CD4-positive, alpha-beta T cell (primary cell): ENCODE measurements at regions not wholly inside any gene's neighbourhood (a gene's known extent, or its start where the extent isn't known, plus 50 kb on each side); places are given as distances from the start of the nearest gene placed in this dataset.

Experiments
- ATAC-seq: fragments of 200-7000 bp; cut with Tn5 transposase; one replicate; pipeline ENCODE4 v1.10.0; 2022; ENCODE audit warnings: mild to moderate bottlenecking; ENCODE audit not compliant: poor library complexity
- CTCF ChIA-PET: fragments of 350-600 bp; sonication (Branson Sonifier 250); formaldehyde crosslinking; loops from one replicate; lab custom pipeline; 2021; ENCODE audit warnings: antibody characterized with exemption, inconsistent platforms; lab: Charles Lee
- POLR2A ChIA-PET: fragments of 350-600 bp; sonication (Branson Sonifier 250); formaldehyde crosslinking; loops from one replicate; lab custom pipeline; 2021; ENCODE audit warnings: antibody characterized with exemption, inconsistent platforms; lab: Charles Lee
- DNase-seq, 14 experiments: peaks; one replicate each; pipeline ENCODE4 v3.0.0-alpha.2; 2013 to 2020; ENCODE audit warnings: mixed read lengths in 2 of 14
- H3K27ac ChIP-seq, 2 donors: one replicate each; pipeline versions ENCODE4 v1.5.1 to v1.7.0; 2013; ENCODE audit warnings: low read length in 2 of 2, low read depth in 1 of 2, mild to moderate bottlenecking in 1 of 2
- H3K27me3 ChIP-seq, 2 experiments: 1 replicate in 1 of 2; 2 replicates in 1 of 2; pipeline versions ENCODE4 v1.6.1 to v1.7.0; 2013; ENCODE audit warnings: low read length in 2 of 2, control low read depth in 1 of 2, mild to moderate bottlenecking in 1 of 2, moderate library complexity in 1 of 2; ENCODE audit not compliant: insufficient read depth in 2 of 2, control insufficient read depth in 1 of 2
- H3K36me3 ChIP-seq: one replicate; pipeline ENCODE4 v1.6.1; 2013; ENCODE audit warnings: low read length, control low read depth; ENCODE audit not compliant: insufficient read depth
- H3K4me1 ChIP-seq: one replicate; pipeline ENCODE4 v1.6.1; 2013; ENCODE audit warnings: low read length, control low read depth; ENCODE audit not compliant: insufficient read depth
- H3K4me3 ChIP-seq: one replicate; pipeline ENCODE4 v1.5.1; 2013; ENCODE audit warnings: mild to moderate bottlenecking, low read length, moderate library complexity
- H3K9me3 ChIP-seq, 2 experiments: 1 replicate in 1 of 2; 2 replicates in 1 of 2; pipeline versions ENCODE4 v1.6.1 to v1.7.0; 2013; ENCODE audit warnings: low read length in 2 of 2, mild to moderate bottlenecking in 2 of 2, control low read depth in 1 of 2, moderate library complexity in 1 of 2; ENCODE audit not compliant: control insufficient read depth in 1 of 2, insufficient read depth in 1 of 2
- H3K27ac Mint-ChIP-seq: one replicate; pipeline ENCODE4 v1.8.0; 2020; ENCODE audit warnings: mixed read lengths
- H3K27me3 Mint-ChIP-seq: one replicate; pipeline ENCODE4 v1.8.0; 2021; ENCODE audit warnings: mixed read lengths
- H3K36me3 Mint-ChIP-seq: one replicate; pipeline ENCODE4 v1.8.0; 2021; ENCODE audit warnings: low read depth, mixed read lengths
- H3K4me1 Mint-ChIP-seq: one replicate; pipeline ENCODE4 v1.8.0; 2021; ENCODE audit warnings: low read depth, mixed read lengths
- H3K4me3 Mint-ChIP-seq: one replicate; pipeline ENCODE4 v1.8.0; 2020; ENCODE audit warnings: mild to moderate bottlenecking, mixed read lengths
- H3K9me3 Mint-ChIP-seq: one replicate; pipeline ENCODE4 v1.8.0; 2020; ENCODE audit warnings: mixed read lengths
- CTCF ChIP-seq: fragments of 200-600 bp; IDR thresholded peaks from one replicate; pipeline ENCODE4 v1.8.0; 2022; ENCODE audit warnings: antibody characterized with exemption, mild to moderate bottlenecking
- intact Hi-C, 2 experiments: fragments of 100-400 bp; cut with DNase I in 1 of 2; cut with micrococcal nuclease in 1 of 2; formaldehyde crosslinking; loops; one replicate each; pipeline versions ENCODE4 v1.15.1 to v1.9.0; 2023 to 2025; cut with DNase I, micrococcal nuclease

GRCh38 chr3:30232142-30232541 is 374.3 kb upstream of the TGFBR2 start:
- H3K27ac ChIP-seq: no peak overlapping the region
- H3K27me3 ChIP-seq: no peaks in the 10 kb centered on the region
- H3K4me1 Mint-ChIP-seq: peaks cover 10% of the 10 kb centered on the region
- H3K4me1 ChIP-seq: no peaks in the 10 kb centered on the region
- ATAC-seq: no peak
- no peak for TF ChIP-seq CTCF
- no peaks in the 10 kb centered on the region for H3K36me3 Mint-ChIP-seq
- no peaks in the 10 kb centered on the region for H3K9me3 ChIP-seq
- H3K36me3 ChIP-seq: no peaks in the 10 kb centered on the region
- H3K9me3 Mint-ChIP-seq: no peaks in the 10 kb centered on the region
- H3K4me3 ChIP-seq: no peak overlapping the region
- ChIA-PET POLR2A (no interaction called here), CTCF (no interaction called here)
- no peaks in the 10 kb centered on the region for H3K27me3 Mint-ChIP-seq
- no peak overlapping the region for H3K27ac Mint-ChIP-seq
- H3K4me3 Mint-ChIP-seq: no peak overlapping the region
- DNase-seq: no peak
- intact Hi-C loops: no loop called here

- H3K9me3 ChIP-seq: no peaks in the 10 kb centered on the region
- no peak for ATAC-seq
These were observed 372.3 kb upstream of the TGFBR2 start for GRCh38 chr3:30233913-30234646.

GRCh38 chr3:30236011-30236410 is 370.4 kb upstream of the TGFBR2 start:
- intact Hi-C loops: no loop called here
- H3K9me3 Mint-ChIP-seq: peaks cover 3% of the 10 kb centered on the region
- no peak overlapping the region for H3K27ac Mint-ChIP-seq
- DNase-seq (no peak), ATAC-seq (no peak)
- H3K27me3 Mint-ChIP-seq: no peaks in the 10 kb centered on the region
- Histone ChIP-seq H3K4me3 (no peak overlapping the region), H3K36me3 (no peaks in the 10 kb centered on the region), H3K27me3 (no peaks in the 10 kb centered on the region), H3K4me1 (no peaks in the 10 kb centered on the region), H3K27ac (no peak overlapping the region), H3K9me3 (no peaks in the 10 kb centered on the region)
- CTCF ChIA-PET: no interaction called here
- no peaks in the 10 kb centered on the region for H3K36me3 Mint-ChIP-seq
- no peaks in the 10 kb centered on the region for H3K4me1 Mint-ChIP-seq
- no peak overlapping the region for H3K4me3 Mint-ChIP-seq
- TF ChIP-seq CTCF: no peak
- POLR2A ChIA-PET: no interaction called here

More at GRCh38 chr3:30233913-30234646, 372.3 kb upstream of the TGFBR2 start:
- no peak for TF ChIP-seq CTCF
- no peaks in the 10 kb centered on the region for H3K27me3 Mint-ChIP-seq
- peaks cover 3% of the 10 kb centered on the region for H3K9me3 Mint-ChIP-seq
- H3K4me3 Mint-ChIP-seq: no peak overlapping the region
- POLR2A ChIA-PET: no interaction called here
- Histone ChIP-seq H3K36me3 (no peaks in the 10 kb centered on the region), H3K27ac (no peak overlapping the region), H3K27me3 (no peaks in the 10 kb centered on the region), H3K4me3 (no peak overlapping the region), H3K4me1 (no peaks in the 10 kb centered on the region)
- intact Hi-C loops: no loop called here
- no peaks in the 10 kb centered on the region for H3K36me3 Mint-ChIP-seq
- no peaks in the 10 kb centered on the region for H3K4me1 Mint-ChIP-seq
- no peak overlapping the region for H3K27ac Mint-ChIP-seq
- CTCF ChIA-PET: interaction anchor here (0.7 kb wide), 1 partner anchor 13 kb away, joined by 3 read pairs; no protein-coding TSS in a partner anchor
- no peak for DNase-seq
